Loucy (cell line): ENCODE measurements at regions not wholly inside any gene's neighbourhood (a gene's known extent, or its start where the extent isn't known, plus 50 kb on each side); places are given as distances from the start of the nearest gene placed in this dataset.
"Not testable (repeated sequence)": the region's sequence is repeated elsewhere in the genome, so short reads cannot be mapped to it uniquely, and the experiment has no call there.

Source experiments
- H2AFZ ChIP-seq: fragments of 200-600 bp; sonication (generic); 2 replicates; pipeline ENCODE4 v1.6.0; 2016; ENCODE audit warnings: antibody characterized with exemption, mild to moderate bottlenecking, low read length, moderate library complexity
- H3F3A ChIP-seq: fragments of 200-600 bp; 2 replicates; pipeline ENCODE4 v1.6.0; 2016; ENCODE audit warnings: antibody characterized with exemption, low read depth, mild to moderate bottlenecking
- H3K27me3 ChIP-seq: fragments of 200-600 bp; sonication (generic); 2 replicates; pipeline ENCODE4 v1.6.1; 2014; ENCODE audit warnings: low read length, mild to moderate bottlenecking; ENCODE audit not compliant: insufficient read depth, poor library complexity, severe bottlenecking
- H3K36me3 ChIP-seq: fragments of 200-600 bp; sonication (generic); 2 replicates; pipeline ENCODE4 v1.6.1; 2016; ENCODE audit warnings: low read length; ENCODE audit not compliant: insufficient read depth
- H3K4me1 ChIP-seq: fragments of 200-600 bp; sonication (generic); 2 replicates; pipeline ENCODE4 v1.5.1; 2014; ENCODE audit warnings: low read length, mild to moderate bottlenecking; ENCODE audit not compliant: insufficient read depth, poor library complexity, severe bottlenecking
- H3K4me2 ChIP-seq: fragments of 200-600 bp; sonication (generic); 2 replicates; pipeline ENCODE4 v1.6.0; 2014; ENCODE audit warnings: antibody characterized with exemption, low read length, low read depth, mild to moderate bottlenecking; ENCODE audit not compliant: poor library complexity, severe bottlenecking
- H3K4me3 ChIP-seq: fragments of 200-600 bp; sonication (generic); 2 replicates; pipeline ENCODE4 v1.5.1; 2014; ENCODE audit warnings: low read length, mild to moderate bottlenecking, mixed read lengths; ENCODE audit not compliant: poor library complexity, severe bottlenecking
- H3K79me2 ChIP-seq: fragments of 200-600 bp; sonication (generic); 2 replicates; pipeline ENCODE4 v1.6.1; 2014; ENCODE audit warnings: low read length; ENCODE audit not compliant: insufficient read depth
- H3K9ac ChIP-seq: fragments of 200-600 bp; sonication (generic); 2 replicates; pipeline ENCODE4 v1.6.0; 2014; ENCODE audit warnings: mild to moderate bottlenecking, low read depth, low read length, moderate library complexity; ENCODE audit not compliant: poor library complexity, severe bottlenecking
- H3K9me2 ChIP-seq: fragments of 200-600 bp; sonication (generic); replicated peaks from 2 replicates; pipeline ENCODE4 v1.6.1; 2016; ENCODE audit warnings: low read depth, low read length, mixed read lengths
- H3K9me3 ChIP-seq: fragments of 200-600 bp; sonication (generic); 2 replicates; pipeline ENCODE4 v1.6.1; 2014; ENCODE audit warnings: mild to moderate bottlenecking, antibody characterized with exemption, low read length, low read depth; ENCODE audit not compliant: insufficient read depth
- H4K20me1 ChIP-seq: fragments of 200-600 bp; sonication (generic); 2 replicates; pipeline ENCODE4 v1.6.0; 2014; ENCODE audit warnings: antibody characterized with exemption, low read length, mild to moderate bottlenecking; ENCODE audit not compliant: insufficient read depth, poor library complexity, severe bottlenecking
- EZH2phosphoT487 ChIP-seq: fragments of 200-600 bp; IDR thresholded peaks from 2 replicates; pipeline ENCODE4 v1.6.1; 2018; ENCODE audit warnings: antibody characterized with exemption, mild to moderate bottlenecking, moderate library complexity, borderline replicate concordance
- TF ChIP-seq, protein P1 (sequence below): fragments of 200-600 bp; sonication (generic); conservative IDR thresholded peaks from 2 replicates; pipeline ENCODE4 v1.5.1; 2014; ENCODE audit warnings: mild to moderate bottlenecking, antibody characterized with exemption, low read length

DNA sequence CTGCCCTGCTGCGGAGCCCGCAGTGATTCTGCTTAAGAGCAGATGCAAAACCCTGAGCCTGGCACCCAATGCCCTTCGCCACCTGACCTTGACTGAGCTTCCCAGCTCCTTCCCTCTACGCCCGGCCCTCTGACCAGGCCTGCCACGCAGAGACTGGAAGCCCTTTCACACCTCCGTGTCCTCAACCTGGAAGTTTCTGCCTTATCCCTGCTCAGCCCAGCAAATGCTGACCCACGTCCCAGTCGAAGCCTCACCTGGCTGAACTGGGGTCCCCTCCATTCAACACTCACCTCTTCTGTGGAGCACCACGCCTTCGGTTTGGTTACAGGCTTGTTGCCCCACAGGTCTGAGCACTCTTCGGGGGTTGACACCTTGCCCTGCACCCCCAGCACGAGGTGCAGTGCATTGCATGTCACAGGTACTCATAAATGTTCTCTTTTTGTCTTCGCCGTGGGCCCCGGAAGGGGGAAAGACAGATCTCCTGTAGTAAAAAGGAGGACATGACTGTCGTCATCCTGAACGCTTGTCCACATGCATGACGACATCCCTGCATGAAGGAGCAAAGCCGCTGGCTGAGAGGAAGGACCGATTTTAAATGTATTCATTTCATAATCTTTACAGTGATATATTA lies 153.6 kb upstream of the TNRC6C start:
- TF ChIP-seq EZH2phosphoT487, result no peak
- TF ChIP-seq, protein P1, sequence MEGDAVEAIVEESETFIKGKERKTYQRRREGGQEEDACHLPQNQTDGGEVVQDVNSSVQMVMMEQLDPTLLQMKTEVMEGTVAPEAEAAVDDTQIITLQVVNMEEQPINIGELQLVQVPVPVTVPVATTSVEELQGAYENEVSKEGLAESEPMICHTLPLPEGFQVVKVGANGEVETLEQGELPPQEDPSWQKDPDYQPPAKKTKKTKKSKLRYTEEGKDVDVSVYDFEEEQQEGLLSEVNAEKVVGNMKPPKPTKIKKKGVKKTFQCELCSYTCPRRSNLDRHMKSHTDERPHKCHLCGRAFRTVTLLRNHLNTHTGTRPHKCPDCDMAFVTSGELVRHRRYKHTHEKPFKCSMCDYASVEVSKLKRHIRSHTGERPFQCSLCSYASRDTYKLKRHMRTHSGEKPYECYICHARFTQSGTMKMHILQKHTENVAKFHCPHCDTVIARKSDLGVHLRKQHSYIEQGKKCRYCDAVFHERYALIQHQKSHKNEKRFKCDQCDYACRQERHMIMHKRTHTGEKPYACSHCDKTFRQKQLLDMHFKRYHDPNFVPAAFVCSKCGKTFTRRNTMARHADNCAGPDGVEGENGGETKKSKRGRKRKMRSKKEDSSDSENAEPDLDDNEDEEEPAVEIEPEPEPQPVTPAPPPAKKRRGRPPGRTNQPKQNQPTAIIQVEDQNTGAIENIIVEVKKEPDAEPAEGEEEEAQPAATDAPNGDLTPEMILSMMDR, result no peak
- Histone ChIP-seq H3F3A (no peaks in the 10 kb centered on the region), H3K27me3 (no peaks in the 10 kb centered on the region), H3K9me3 (no peaks in the 10 kb centered on the region), H4K20me1 (no peaks in the 10 kb centered on the region), H3K9me2 (no peaks in the 10 kb centered on the region), H3K4me2 (no peak overlapping the region), H3K4me3 (no peak overlapping the region), H3K79me2 (no peaks in the 10 kb centered on the region), H2AFZ (no peak overlapping the region), H3K36me3 (no peaks in the 10 kb centered on the region), H3K9ac (no peak overlapping the region), H3K4me1 (no peaks in the 10 kb centered on the region)

DNA sequence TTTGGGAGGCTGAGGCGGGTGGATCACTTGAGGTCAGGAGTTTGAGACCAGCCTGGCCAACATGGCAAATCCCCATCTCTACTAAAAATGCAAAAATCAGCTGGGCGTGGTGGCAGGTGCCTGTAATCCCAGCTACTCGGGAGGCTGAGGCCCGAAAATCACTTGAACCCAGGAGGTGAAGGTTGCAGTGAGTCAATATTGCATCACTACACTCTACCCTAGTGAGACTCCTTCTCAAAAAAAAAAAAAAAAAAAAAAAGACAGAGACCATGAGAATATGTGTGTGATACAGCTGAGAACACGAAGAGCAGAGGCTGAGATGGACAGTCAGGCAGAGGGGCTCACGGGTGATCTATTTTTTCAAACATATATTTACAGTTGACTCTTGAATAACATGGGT lies 152.5 kb upstream of the TNRC6C start:
- not testable (repeated sequence) for H3K9me2 ChIP-seq, H3K36me3 ChIP-seq, H3K27me3 ChIP-seq, H3F3A ChIP-seq, H3K9ac ChIP-seq, H3K4me3 ChIP-seq, H3K9me3 ChIP-seq, H2AFZ ChIP-seq, H3K79me2 ChIP-seq, H4K20me1 ChIP-seq, H3K4me2 ChIP-seq, H3K4me1 ChIP-seq

DNA sequence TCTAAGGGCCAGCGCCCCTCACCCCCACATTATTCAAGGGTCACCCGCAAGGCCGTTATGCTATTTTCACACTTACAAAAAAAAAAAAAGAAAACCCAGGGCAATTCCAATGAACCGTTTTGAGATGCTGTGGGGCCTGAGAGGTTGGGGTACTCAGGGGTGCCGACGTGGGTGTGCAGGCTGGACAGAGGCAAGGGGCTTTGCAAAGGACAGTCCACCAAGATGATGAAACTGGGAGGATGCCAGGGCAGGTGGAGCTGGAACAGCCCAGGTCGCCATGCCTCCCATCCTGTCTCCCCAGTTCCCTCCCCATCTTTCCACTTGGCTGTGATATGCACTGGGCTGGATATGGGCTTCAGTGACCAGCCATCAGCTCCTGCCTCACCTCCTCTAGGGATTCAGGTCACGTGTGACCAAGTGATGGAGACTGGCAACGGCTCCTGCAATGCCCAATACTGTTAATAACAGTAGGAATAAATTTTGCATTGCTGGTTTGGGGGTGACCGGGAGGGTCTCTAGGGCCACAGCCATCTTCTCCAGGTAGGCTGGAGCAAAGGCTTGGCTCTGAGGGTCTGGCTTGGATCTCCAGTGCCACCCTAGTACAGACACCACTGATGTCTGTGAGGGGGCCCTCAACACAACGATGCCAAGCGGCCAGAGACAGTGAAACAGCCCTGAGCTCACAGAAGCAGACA lies 151.3 kb upstream of the TNRC6C start:
- TF ChIP-seq EZH2phosphoT487, result no peak
- TF ChIP-seq, protein P1, result no peak
- Histone ChIP-seq H3K79me2 (no peaks in the 10 kb centered on the region), H3K9me2 (no peaks in the 10 kb centered on the region), H3K9ac (no peak overlapping the region), H3K4me1 (no peaks in the 10 kb centered on the region), H3K4me2 (no peak overlapping the region), H2AFZ (no peak overlapping the region), H3K9me3 (no peaks in the 10 kb centered on the region), H3K27me3 (no peaks in the 10 kb centered on the region), H3K36me3 (no peaks in the 10 kb centered on the region), H3K4me3 (no peak overlapping the region), H4K20me1 (no peaks in the 10 kb centered on the region), H3F3A (no peaks in the 10 kb centered on the region)
